Heart left ventricle (tissue), 13 donors: ENCODE measurements at regions not wholly inside any gene's neighbourhood (a gene's known extent, or its start where the extent isn't known, plus 50 kb on each side); places are given as distances from the start of the nearest gene placed in this dataset.

Experiments used
- POLR2A ChIP-seq, 2 donors: fragments of 450-650 bp; IDR thresholded peaks; one replicate each; pipeline ENCODE4 v1.6.1; 2017; ENCODE audit warnings: antibody characterized with exemption in 2 of 2, mild to moderate bottlenecking in 2 of 2, moderate library complexity in 2 of 2
- TF ChIP-seq, protein P1 (sequence below), 12 donors: fragments of 200-600 bp; sonication (generic) in 4 of 12; IDR thresholded peaks; one replicate each; pipeline versions ENCODE4 v1.5.0 to v1.8.0; 2018 to 2022; ENCODE audit warnings: antibody characterized with exemption in 12 of 12, mild to moderate bottlenecking in 5 of 12
- donor health status: ischemic (EF 13 %, LVEDD 7.1; RV severe dilation, severe dysfunction).
- donor health status: DM: no; HTN: yes; CAD: no.
- donor health status: DM: no; HTN: no; CAD: no.
- donor health status: ischemic (EF 25% LVEDD 6.9; RV normal size, moderate dysfunction).
- donor health status: ischemic (EF 25% LVEDD 5.7; RV mildly dilated, moderate dysfunction).
- donor health status: ischemic (EF 35%, LVEDD 5.7; RV mildly dilated, moderate dysfunction).
- donor health status: nonischemic (EF 11% LVEDD 7.7; RV severe dilation, severe dysfunction).
- donor health status: DM: yes; HTN: yes; CAD: no.
- donor health status: PGD.
- donor health status: ischemic (EF 29% LVEDD 5.4; RV normal size, mild dysfunction).
- donor health status: nonischemic (EF 23%, LVEDD 6.1; RV moderate dilation, normal function).

DNA sequence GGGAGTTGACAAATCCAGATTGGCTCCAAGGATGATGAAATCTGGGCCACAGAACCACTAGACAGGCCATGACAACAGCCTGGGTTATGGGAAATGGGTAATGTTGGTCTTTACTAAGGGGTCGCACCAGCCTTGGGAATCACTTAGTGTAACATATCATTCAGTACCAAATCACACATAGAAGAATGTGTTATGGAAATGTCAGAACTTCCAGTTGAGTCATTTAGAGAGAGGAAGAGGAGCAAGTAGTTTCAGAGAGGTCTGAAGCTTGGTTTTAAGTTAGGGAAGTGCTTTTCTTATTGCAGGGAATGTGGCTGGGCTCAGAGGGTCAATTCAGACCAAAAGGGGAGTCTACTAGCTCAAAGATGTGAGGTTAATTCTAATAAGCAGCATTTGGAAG, 241.6 kb upstream of the ZPLD1 start:
- TF ChIP-seq, protein P1, sequence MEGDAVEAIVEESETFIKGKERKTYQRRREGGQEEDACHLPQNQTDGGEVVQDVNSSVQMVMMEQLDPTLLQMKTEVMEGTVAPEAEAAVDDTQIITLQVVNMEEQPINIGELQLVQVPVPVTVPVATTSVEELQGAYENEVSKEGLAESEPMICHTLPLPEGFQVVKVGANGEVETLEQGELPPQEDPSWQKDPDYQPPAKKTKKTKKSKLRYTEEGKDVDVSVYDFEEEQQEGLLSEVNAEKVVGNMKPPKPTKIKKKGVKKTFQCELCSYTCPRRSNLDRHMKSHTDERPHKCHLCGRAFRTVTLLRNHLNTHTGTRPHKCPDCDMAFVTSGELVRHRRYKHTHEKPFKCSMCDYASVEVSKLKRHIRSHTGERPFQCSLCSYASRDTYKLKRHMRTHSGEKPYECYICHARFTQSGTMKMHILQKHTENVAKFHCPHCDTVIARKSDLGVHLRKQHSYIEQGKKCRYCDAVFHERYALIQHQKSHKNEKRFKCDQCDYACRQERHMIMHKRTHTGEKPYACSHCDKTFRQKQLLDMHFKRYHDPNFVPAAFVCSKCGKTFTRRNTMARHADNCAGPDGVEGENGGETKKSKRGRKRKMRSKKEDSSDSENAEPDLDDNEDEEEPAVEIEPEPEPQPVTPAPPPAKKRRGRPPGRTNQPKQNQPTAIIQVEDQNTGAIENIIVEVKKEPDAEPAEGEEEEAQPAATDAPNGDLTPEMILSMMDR (IDR thresholded peaks at IDR 0.05): no peak
- TF ChIP-seq POLR2A (IDR thresholded peaks at IDR 0.05): no peak
